ENCODE measurements at regions not wholly inside any gene's neighbourhood (a gene's known extent, or its start where the extent isn't known, plus 50 kb on each side); places are given as distances from the start of the nearest gene placed in this dataset.

- no peak for TF ChIP-seq EZH2 (IDR thresholded peaks at IDR 0.05; ENCODE audit: low read depth)
- TF ChIP-seq CTCF (conservative IDR thresholded peaks at IDR 0.05): no peak
- intact Hi-C loops (cut with micrococcal nuclease; ENCODE audit: unreplicated experiment): no loop called here
- Histone ChIP-seq H3K36me3 (ENCODE audit: low read depth) (no peaks in the 10 kb centered on the region), H3K9me2 (ENCODE audit: insufficient read depth) (no peaks in the 10 kb centered on the region), H3K27me3 (ENCODE audit: insufficient read depth, low read depth) (no peaks in the 10 kb centered on the region), H3F3A (ENCODE audit: insufficient read depth, low read depth) (no peaks in the 10 kb centered on the region), H3K4me1 (replicated peaks; ENCODE audit: insufficient read depth) (no peaks in the 10 kb centered on the region), H4K20me1 (ENCODE audit: insufficient read depth) (no peaks in the 10 kb centered on the region), H3K4me3 (no peak overlapping the region), H3K4me2 (no peak overlapping the region), H2AFZ (no peak overlapping the region), H3K79me2 (ENCODE audit: low read depth) (no peaks in the 10 kb centered on the region), H3K27ac (no peak overlapping the region), H3K9me3 (ENCODE audit: insufficient read depth, low read depth) (no peaks in the 10 kb centered on the region)
- CTCF ChIA-PET: no interaction called here
- POLR2A ChIA-PET (ENCODE audit: unreplicated experiment): no interaction called here
- DNase-seq: no peak
- BruUV-seq (replicated peaks): no TSS peak
These were observed 262.2 kb upstream of the DDX53 start for GRCh38 chrX:22737541-22737940.

- no peak for DNase-seq
- H3K4me2 ChIP-seq: no peak overlapping the region
- H4K20me1 ChIP-seq (ENCODE audit: insufficient read depth): no peaks in the 10 kb centered on the region
- intact Hi-C loops (cut with micrococcal nuclease; ENCODE audit: unreplicated experiment): no loop called here
- H3K4me3 ChIP-seq: no peak overlapping the region
- H3K27ac ChIP-seq: no peak overlapping the region
- CTCF ChIA-PET: no interaction called here
- POLR2A ChIA-PET (ENCODE audit: unreplicated experiment): no interaction called here
- no TSS peak for BruUV-seq (replicated peaks)
- no peaks in the 10 kb centered on the region for H3K36me3 ChIP-seq (ENCODE audit: low read depth)
- H3K27me3 ChIP-seq (ENCODE audit: insufficient read depth, low read depth): no peaks in the 10 kb centered on the region
- no peak overlapping the region for H2AFZ ChIP-seq
- H3K9me3 ChIP-seq (ENCODE audit: insufficient read depth, low read depth): no peaks in the 10 kb centered on the region
- TF ChIP-seq CTCF (conservative IDR thresholded peaks at IDR 0.05): no peak
- no peak for TF ChIP-seq EZH2 (IDR thresholded peaks at IDR 0.05; ENCODE audit: low read depth)
- H3K9me2 ChIP-seq (ENCODE audit: insufficient read depth): no peaks in the 10 kb centered on the region
- H3F3A ChIP-seq (ENCODE audit: insufficient read depth, low read depth): no peaks in the 10 kb centered on the region
- no peaks in the 10 kb centered on the region for H3K79me2 ChIP-seq (ENCODE audit: low read depth)
- H3K4me1 ChIP-seq (replicated peaks; ENCODE audit: insufficient read depth): no peaks in the 10 kb centered on the region
These were observed 260.5 kb upstream of the DDX53 start for GRCh38 chrX:22739276-22739675.

GRCh38 chrX:22740836-22741235 is 258.9 kb upstream of the DDX53 start:
- Histone ChIP-seq H3K9me2 (ENCODE audit: insufficient read depth) (no peaks in the 10 kb centered on the region), H4K20me1 (ENCODE audit: insufficient read depth) (no peaks in the 10 kb centered on the region), H3K27ac (no peak overlapping the region), H3K4me3 (no peak overlapping the region), H3K27me3 (ENCODE audit: insufficient read depth, low read depth) (no peaks in the 10 kb centered on the region), H3K4me2 (no peak overlapping the region), H3K36me3 (ENCODE audit: low read depth) (no peaks in the 10 kb centered on the region), H3K4me1 (replicated peaks; ENCODE audit: insufficient read depth) (no peaks in the 10 kb centered on the region), H3K9me3 (ENCODE audit: insufficient read depth, low read depth) (no peaks in the 10 kb centered on the region), H2AFZ (no peak overlapping the region), H3F3A (ENCODE audit: insufficient read depth, low read depth) (no peaks in the 10 kb centered on the region), H3K79me2 (ENCODE audit: low read depth) (no peaks in the 10 kb centered on the region)
- CTCF ChIA-PET: no interaction called here
- intact Hi-C loops (cut with micrococcal nuclease; ENCODE audit: unreplicated experiment): loop anchor here (10.0 kb wide), 1 partner anchor 606 kb away; no protein-coding TSS in a partner anchor
- BruUV-seq (replicated peaks): no TSS peak
- DNase-seq: no peak
- POLR2A ChIA-PET (ENCODE audit: unreplicated experiment): no interaction called here
- TF ChIP-seq CTCF (conservative IDR thresholded peaks at IDR 0.05): no peak
- TF ChIP-seq EZH2 (IDR thresholded peaks at IDR 0.05; ENCODE audit: low read depth): no peak
